Spleen (tissue), 11 donors: ENCODE measurements at regions not wholly inside any gene's neighbourhood (a gene's known extent, or its start where the extent isn't known, plus 50 kb on each side); places are given as distances from the start of the nearest gene placed in this dataset.

Experiments
- DNase-seq: peaks from one replicate; pipeline ENCODE4 v3.0.0-alpha.2; 2020
- H3K27ac ChIP-seq, 8 donors: fragments of 200-600 bp; sonication (generic) in 7 of 8; 1 replicate in 4 of 8; 2 replicates in 4 of 8; pipeline versions ENCODE4 v1.5.0 to v1.8.0; 2016 to 2021; ENCODE audit warnings: inconsistent platforms in 4 of 8, mild to moderate bottlenecking in 4 of 8, moderate library complexity in 1 of 8
- H3K27me3 ChIP-seq, 7 donors: fragments of 200-600 bp; sonication (generic) in 6 of 7; replicated peaks in 1 of 7; 1 replicate in 4 of 7; 2 replicates in 3 of 7; pipeline versions ENCODE4 v1.5.0 to v1.8.0; 2016 to 2021; ENCODE audit warnings: inconsistent platforms in 3 of 7, mild to moderate bottlenecking in 1 of 7
- H3K36me3 ChIP-seq, 6 donors: fragments of 200-600 bp; sonication (generic) in 5 of 6; 1 replicate in 4 of 6; 2 replicates in 2 of 6; pipeline versions ENCODE4 v1.5.0 to v1.8.0; 2016 to 2021; ENCODE audit warnings: inconsistent platforms in 2 of 6
- H3K4me1 ChIP-seq, 6 donors: fragments of 200-600 bp; sonication (generic) in 5 of 6; 1 replicate in 3 of 6; 2 replicates in 3 of 6; pipeline versions ENCODE4 v1.5.0 to v1.8.0; 2016 to 2021; ENCODE audit warnings: inconsistent platforms in 3 of 6
- H3K4me3 ChIP-seq, 8 donors: fragments of 200-600 bp; sonication (generic) in 7 of 8; 1 replicate in 4 of 8; 2 replicates in 4 of 8; pipeline versions ENCODE4 v1.5.0 to v1.8.0; 2016 to 2021; ENCODE audit warnings: inconsistent platforms in 4 of 8, mild to moderate bottlenecking in 4 of 8, moderate library complexity in 2 of 8
- H3K9me3 ChIP-seq, 8 donors: fragments of 200-600 bp; sonication (generic) in 7 of 8; 1 replicate in 4 of 8; 2 replicates in 4 of 8; pipeline versions ENCODE4 v1.5.0 to v1.8.0; 2016 to 2021; ENCODE audit warnings: inconsistent platforms in 4 of 8
- POLR2A ChIP-seq, 3 donors: fragments of 450-650 bp; IDR thresholded peaks; one replicate each; pipeline ENCODE4 v1.5.1; 2017; ENCODE audit warnings: antibody characterized with exemption in 3 of 3, mild to moderate bottlenecking in 1 of 3
- POLR2AphosphoS5 ChIP-seq, 3 donors: sonication (generic); formaldehyde crosslinking; IDR thresholded peaks; one replicate each; pipeline ENCODE4 v1.5.1; 2017; ENCODE audit warnings: antibody characterized with exemption in 3 of 3
- WGBS, 5 donors: extraction: QIAGEN DNeasy Blood & Tissue Kit in 3 of 5; methylation state at CpG; one replicate each; pipeline versions ENCODE4 v1.1.5 to v1.1.7; 2013 to 2018; 5-methylcytosine and 5-hydroxymethylcytosine counted together
- intact Hi-C: fragments of 100-400 bp; cut with DNase I; formaldehyde crosslinking; loops from one replicate; pipeline ENCODE4 v1.15.0; 2023; ENCODE audit warnings: low total_unique reads
- TF ChIP-seq, protein P1 (sequence below), 11 experiments: fragments of 200-600 bp in 7 of 11; fragments of 450-650 bp in 4 of 11; sonication (generic) in 4 of 11; IDR thresholded peaks in 8 of 11; conservative IDR thresholded peaks in 3 of 11; 1 replicate in 7 of 11; 2 replicates in 4 of 11; pipeline versions ENCODE4 v1.4.0 to v1.8.0; 2016 to 2021; ENCODE audit warnings: antibody characterized with exemption in 11 of 11, inconsistent platforms in 4 of 11, mild to moderate bottlenecking in 1 of 11
- donor health status: healthy with polysubstance abuse.
- donor health status: DM: no; HTN: no; CAD: no; lungs with moderate emphysema.
- donor health status: DM: no; HTN: no; CAD: no.
- donor health status: Bipolar disorder and iron deficiency.
- donor health status: healthy.
- donor health status: DM: no; HTN: no; CAD: no.
- donor health status: DM: yes; HTN: yes; CAD: no.

DNA sequence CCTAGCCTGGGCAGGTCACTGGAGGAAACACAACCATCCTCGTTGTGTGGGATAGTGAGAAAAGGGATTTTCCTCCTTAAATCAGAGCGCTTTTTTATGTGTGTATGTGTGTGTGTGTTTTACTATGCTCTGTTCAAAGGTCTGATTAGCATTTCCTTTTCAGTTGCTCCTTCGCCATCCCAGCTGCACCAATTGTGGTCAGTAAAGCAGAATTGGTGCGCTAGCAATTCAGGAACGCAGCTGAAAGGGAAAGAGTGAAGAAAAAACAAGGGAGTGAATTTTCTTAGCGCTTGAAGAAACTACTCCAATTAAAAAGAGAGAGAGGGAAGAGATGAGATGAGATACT, 173.3 kb upstream of the PARP11 start:
- no peak overlapping the region for H3K4me3 ChIP-seq
- intact Hi-C loops, result no loop called here
- 26 to 34% (median 27%) methylated on average over 6 of the region's 6 CpGs for WGBS, 5 donors

DNA sequence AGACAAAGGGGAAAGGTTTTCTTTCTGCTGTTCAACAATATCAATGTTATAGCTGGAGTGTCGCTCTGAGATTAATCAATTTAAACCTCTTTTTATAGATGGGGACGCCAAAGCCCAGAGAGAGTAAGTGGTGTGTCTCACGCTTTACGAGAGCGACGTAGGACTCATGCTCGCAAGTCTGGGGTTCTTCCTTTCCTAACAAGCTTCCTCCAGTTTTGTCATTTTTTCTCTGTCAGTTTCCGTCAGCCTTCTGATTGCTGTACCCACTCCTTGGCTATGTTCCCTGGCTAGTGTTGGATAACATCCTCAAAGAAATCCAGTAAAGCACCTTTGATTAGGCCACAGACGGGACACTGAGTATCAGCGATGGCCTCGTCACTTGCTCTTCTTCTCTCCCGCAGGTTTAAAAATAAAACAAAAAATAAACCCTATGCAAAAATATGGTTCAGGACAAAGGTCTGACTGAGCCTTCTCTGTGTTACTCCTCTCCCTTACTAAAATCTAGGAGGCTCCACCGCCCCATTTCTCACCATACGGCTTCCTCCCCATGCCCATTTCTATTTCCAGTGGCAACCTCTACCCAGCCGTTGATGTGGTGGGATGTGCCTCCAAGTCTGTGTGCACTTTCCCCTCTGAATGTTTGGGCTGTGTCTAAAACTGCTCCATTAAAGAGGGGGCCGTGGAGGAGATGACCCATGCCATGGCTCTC, 172.7 kb upstream of the PARP11 start:
- DNase-seq, result no peak
- no peak for TF ChIP-seq POLR2A (IDR thresholded peaks at IDR 0.05)
- TF ChIP-seq, protein P1, sequence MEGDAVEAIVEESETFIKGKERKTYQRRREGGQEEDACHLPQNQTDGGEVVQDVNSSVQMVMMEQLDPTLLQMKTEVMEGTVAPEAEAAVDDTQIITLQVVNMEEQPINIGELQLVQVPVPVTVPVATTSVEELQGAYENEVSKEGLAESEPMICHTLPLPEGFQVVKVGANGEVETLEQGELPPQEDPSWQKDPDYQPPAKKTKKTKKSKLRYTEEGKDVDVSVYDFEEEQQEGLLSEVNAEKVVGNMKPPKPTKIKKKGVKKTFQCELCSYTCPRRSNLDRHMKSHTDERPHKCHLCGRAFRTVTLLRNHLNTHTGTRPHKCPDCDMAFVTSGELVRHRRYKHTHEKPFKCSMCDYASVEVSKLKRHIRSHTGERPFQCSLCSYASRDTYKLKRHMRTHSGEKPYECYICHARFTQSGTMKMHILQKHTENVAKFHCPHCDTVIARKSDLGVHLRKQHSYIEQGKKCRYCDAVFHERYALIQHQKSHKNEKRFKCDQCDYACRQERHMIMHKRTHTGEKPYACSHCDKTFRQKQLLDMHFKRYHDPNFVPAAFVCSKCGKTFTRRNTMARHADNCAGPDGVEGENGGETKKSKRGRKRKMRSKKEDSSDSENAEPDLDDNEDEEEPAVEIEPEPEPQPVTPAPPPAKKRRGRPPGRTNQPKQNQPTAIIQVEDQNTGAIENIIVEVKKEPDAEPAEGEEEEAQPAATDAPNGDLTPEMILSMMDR (IDR thresholded peaks at IDR 0.05 in 8 of 11, conservative IDR thresholded peaks at IDR 0.05 in 3 of 11), result no peak
- TF ChIP-seq POLR2AphosphoS5 (IDR thresholded peaks at IDR 0.05), result no peak
- Histone ChIP-seq H3K4me3 (no peak overlapping the region), H3K27me3 (peaks cover 0 to 5% (median 0%) of the 10 kb centered on the region in 7 donors), H3K9me3 (no peaks in the 10 kb centered on the region), H3K4me1 (no peaks in the 10 kb centered on the region), H3K27ac (no peak overlapping the region), H3K36me3 (no peaks in the 10 kb centered on the region)
- intact Hi-C loops, result no loop called here
- 85 to 92% (median 87%) methylated on average over 16 of the region's 16 CpGs for WGBS, 5 donors

More for the DNA sequence above, 173.3 kb upstream of the PARP11 start:
- Histone ChIP-seq H3K4me1 (no peaks in the 10 kb centered on the region), H3K9me3 (no peaks in the 10 kb centered on the region), H3K36me3 (no peaks in the 10 kb centered on the region), H3K27ac (no peak overlapping the region), H3K27me3 (peaks cover 0 to 5% (median 0%) of the 10 kb centered on the region in 7 donors)
- TF ChIP-seq POLR2AphosphoS5 (IDR thresholded peaks at IDR 0.05) (no peak), POLR2A (IDR thresholded peaks at IDR 0.05) (no peak)
- TF ChIP-seq, protein P1 (IDR thresholded peaks at IDR 0.05 in 8 of 11, conservative IDR thresholded peaks at IDR 0.05 in 3 of 11), result no peak
- no peak for DNase-seq

DNA sequence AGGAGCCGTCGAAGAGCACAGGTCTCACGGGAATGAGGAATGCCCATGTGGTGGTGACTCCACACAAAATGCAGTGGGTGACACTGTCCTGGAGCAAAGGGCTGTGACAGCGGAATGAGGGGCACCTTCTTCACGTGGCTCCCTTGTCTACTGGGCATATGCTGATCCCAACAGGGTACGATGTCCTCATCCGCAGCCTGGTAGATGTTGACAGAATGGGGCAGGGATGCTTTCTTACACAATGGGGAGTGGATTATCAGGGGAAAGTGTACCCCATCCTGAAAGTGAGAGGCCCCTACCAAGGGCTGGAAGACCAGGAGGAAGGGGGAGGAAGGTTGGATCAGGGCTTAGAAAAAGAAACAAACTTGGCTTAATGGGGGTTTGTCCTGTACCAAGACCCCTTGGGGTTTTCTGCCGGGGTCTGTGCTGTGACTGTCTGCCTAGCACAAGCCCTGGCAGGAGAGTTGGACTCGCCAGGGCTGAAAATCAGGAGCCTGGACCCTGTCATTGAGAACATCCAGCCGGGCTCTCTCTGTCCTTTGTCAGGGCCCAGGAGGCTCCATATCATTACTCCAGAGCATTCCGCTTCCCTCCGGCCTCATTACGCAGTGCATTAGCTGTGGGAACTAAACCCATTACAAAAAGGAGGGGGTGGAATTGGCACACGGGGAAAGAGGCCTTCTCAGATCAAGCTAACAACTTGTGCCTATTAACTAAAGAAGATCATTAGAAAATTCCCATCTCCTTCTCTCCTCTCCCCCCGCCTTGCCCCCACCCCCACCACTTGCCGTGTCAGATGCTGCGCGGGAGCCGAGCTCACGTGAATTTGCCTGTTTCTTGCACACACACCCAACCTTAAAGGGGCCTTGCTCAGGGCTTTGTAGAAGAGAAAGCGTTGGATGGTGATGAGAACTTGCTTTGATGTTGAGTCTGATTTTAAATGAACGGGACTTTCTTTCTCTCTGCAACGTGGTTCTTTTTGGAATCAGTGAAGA, 171.8 kb upstream of the PARP11 start:
- Histone ChIP-seq H3K4me3 (no peak overlapping the region), H3K36me3 (no peaks in the 10 kb centered on the region), H3K9me3 (no peaks in the 10 kb centered on the region), H3K27me3 (peaks cover 0 to 5% (median 0%) of the 10 kb centered on the region in 7 donors), H3K4me1 (no peaks in the 10 kb centered on the region), H3K27ac (no peak overlapping the region)
- DNase-seq, result no peak
- WGBS, 5 donors, result 86 to 93% (median 88%) methylated on average over 23 of the region's 23 CpGs
- TF ChIP-seq, protein P1 (IDR thresholded peaks at IDR 0.05 in 8 of 11, conservative IDR thresholded peaks at IDR 0.05 in 3 of 11), result no peak
- TF ChIP-seq POLR2AphosphoS5 (IDR thresholded peaks at IDR 0.05) (no peak), POLR2A (IDR thresholded peaks at IDR 0.05) (no peak)
- intact Hi-C loops, result no loop called here

DNA sequence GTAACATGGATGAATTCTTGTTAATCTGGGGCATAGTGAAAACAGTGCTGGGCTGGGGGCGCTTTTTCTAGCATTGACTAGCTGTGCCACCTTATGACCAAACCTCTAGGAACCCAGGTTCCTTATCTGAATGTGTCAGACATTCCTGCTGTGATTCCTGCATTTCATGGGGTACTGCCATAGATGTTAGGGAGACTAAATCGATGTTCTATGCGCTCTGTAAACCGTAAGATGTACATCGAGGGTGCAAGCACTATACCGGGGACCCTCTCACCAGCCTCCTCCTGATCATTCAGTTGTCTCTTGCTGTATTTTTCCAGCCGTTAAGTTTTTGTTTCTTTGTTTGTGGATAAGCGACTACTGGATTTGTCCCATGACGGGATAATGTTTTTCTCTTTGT, 170.9 kb upstream of the PARP11 start:
- peaks cover 0 to 5% (median 0%) of the 10 kb centered on the region in 7 donors for H3K27me3 ChIP-seq
- no peak for DNase-seq
- H3K4me1 ChIP-seq, result no peaks in the 10 kb centered on the region
- H3K36me3 ChIP-seq, result no peaks in the 10 kb centered on the region
- no peak overlapping the region for H3K27ac ChIP-seq
- H3K9me3 ChIP-seq, result no peaks in the 10 kb centered on the region
- 92 to 95% (median 93%) methylated on average over 9 of the region's 9 CpGs for WGBS, 5 donors
- no peak overlapping the region for H3K4me3 ChIP-seq
- TF ChIP-seq POLR2A (IDR thresholded peaks at IDR 0.05), result no peak
- TF ChIP-seq, protein P1 (IDR thresholded peaks at IDR 0.05 in 8 of 11, conservative IDR thresholded peaks at IDR 0.05 in 3 of 11), result no peak
- TF ChIP-seq POLR2AphosphoS5 (IDR thresholded peaks at IDR 0.05), result no peak
- intact Hi-C loops, result no loop called here
